GM21825 (cell line): ENCODE measurements at regions not wholly inside any gene's neighbourhood (a gene's known extent, or its start where the extent isn't known, plus 50 kb on each side); places are given as distances from the start of the nearest gene placed in this dataset.

ENCODE experiments used
- ATAC-seq: cut with Tn5 transposase; IDR thresholded peaks from one replicate; pipeline ENCODE4 v1.9.1; 2021; ENCODE audit warnings: mild to moderate bottlenecking, moderate library complexity; ENCODE audit not compliant: unreplicated experiment

- ATAC-seq, result no peak
These were observed 49.9 kb upstream of the TAF1B start for GRCh38 chr2:9793156-9793917.
